ENCODE measurements at regions not wholly inside any gene's neighbourhood (a gene's known extent, or its start where the extent isn't known, plus 50 kb on each side); places are given as distances from the start of the nearest gene placed in this dataset.

- Mint-ChIP-seq H3K4me1 (ENCODE audit: low read depth) (no peaks in the 10 kb centered on the region), H3K27ac (no peak overlapping the region), H3K36me3 (ENCODE audit: low read depth) (no peaks in the 10 kb centered on the region), H3K27me3 (no peaks in the 10 kb centered on the region), H3K9me3 (no peaks in the 10 kb centered on the region), H3K4me3 (no peak overlapping the region)
- DNase-seq (no peak), ATAC-seq (no peak)
- intact Hi-C loops (cut with micrococcal nuclease), result no loop called here
- POLR2A ChIA-PET, result no interaction called here
- CTCF ChIA-PET, result no interaction called here
- no peak for TF ChIP-seq CTCF (IDR thresholded peaks at IDR 0.05)
These were observed 1046.4 kb downstream of the NTRK3 start for GRCh38 chr15:87209891-87210689.

GRCh38 chr15:87207990-87208580, 1048.5 kb downstream of the NTRK3 start:
- Mint-ChIP-seq H3K4me1 (ENCODE audit: low read depth) (no peaks in the 10 kb centered on the region), H3K9me3 (no peaks in the 10 kb centered on the region), H3K36me3 (ENCODE audit: low read depth) (no peaks in the 10 kb centered on the region), H3K27me3 (no peaks in the 10 kb centered on the region), H3K4me3 (no peak overlapping the region), H3K27ac (no peak overlapping the region)
- intact Hi-C loops (cut with micrococcal nuclease), result no loop called here
- no peak for DNase-seq
- ChIA-PET POLR2A (no interaction called here), CTCF (no interaction called here)
- no peak for ATAC-seq
- TF ChIP-seq CTCF (IDR thresholded peaks at IDR 0.05), result no peak

- POLR2A ChIA-PET, result no interaction called here
- no peak for TF ChIP-seq CTCF (IDR thresholded peaks at IDR 0.05)
- Mint-ChIP-seq H3K4me1 (ENCODE audit: low read depth) (no peaks in the 10 kb centered on the region), H3K27me3 (no peaks in the 10 kb centered on the region), H3K9me3 (no peaks in the 10 kb centered on the region), H3K36me3 (ENCODE audit: low read depth) (no peaks in the 10 kb centered on the region), H3K4me3 (no peak overlapping the region), H3K27ac (no peak overlapping the region)
- CTCF ChIA-PET, result no interaction called here
- DNase-seq (no peak), ATAC-seq (no peak)
- intact Hi-C loops (cut with micrococcal nuclease), result no loop called here
These were observed 1049.3 kb downstream of the NTRK3 start for GRCh38 chr15:87207251-87207650.

- DNase-seq (no peak), ATAC-seq (no peak)
- POLR2A ChIA-PET, result no interaction called here
- intact Hi-C loops (cut with micrococcal nuclease), result no loop called here
- no peak overlapping the region for H3K27ac Mint-ChIP-seq
- H3K27me3 Mint-ChIP-seq, result peaks cover 3% of the 10 kb centered on the region
- H3K9me3 Mint-ChIP-seq, result no peaks in the 10 kb centered on the region
- CTCF ChIA-PET, result no interaction called here
- H3K36me3 Mint-ChIP-seq (ENCODE audit: low read depth), result no peaks in the 10 kb centered on the region
- no peak overlapping the region for H3K4me3 Mint-ChIP-seq
- no peaks in the 10 kb centered on the region for H3K4me1 Mint-ChIP-seq (ENCODE audit: low read depth)
- TF ChIP-seq CTCF (IDR thresholded peaks at IDR 0.05), result no peak
These were observed 1054.6 kb downstream of the NTRK3 start for GRCh38 chr15:87201986-87202385.

- H3K36me3 Mint-ChIP-seq (ENCODE audit: low read depth), result no peaks in the 10 kb centered on the region
- intact Hi-C loops (cut with micrococcal nuclease), result no loop called here
- ATAC-seq (no peak), DNase-seq (no peak)
- no peaks in the 10 kb centered on the region for H3K4me1 Mint-ChIP-seq (ENCODE audit: low read depth)
- H3K27ac Mint-ChIP-seq, result no peak overlapping the region
- TF ChIP-seq CTCF (IDR thresholded peaks at IDR 0.05), result no peak
- CTCF ChIA-PET, result no interaction called here
- H3K9me3 Mint-ChIP-seq, result no peaks in the 10 kb centered on the region
- POLR2A ChIA-PET, result no interaction called here
- H3K27me3 Mint-ChIP-seq, result peaks cover 3% of the 10 kb centered on the region
- H3K4me3 Mint-ChIP-seq, result no peak overlapping the region
These were observed 1056.4 kb downstream of the NTRK3 start for GRCh38 chr15:87200149-87200548.
